Neural cell (in vitro differentiated cells): ENCODE measurements at regions not wholly inside any gene's neighbourhood (a gene's known extent, or its start where the extent isn't known, plus 50 kb on each side); places are given as distances from the start of the nearest gene placed in this dataset.

Experiments used
- H2AFZ ChIP-seq: fragments of 200-600, 300-800 bp; sonication (generic), shearing (Covaris generic); 2 replicates; pipeline ENCODE4 v1.6.0; 2014; ENCODE audit warnings: low read depth, mild to moderate bottlenecking, antibody characterized with exemption, low read length, moderate library complexity
- H3F3A ChIP-seq: fragments of 200-600 bp; shearing (Covaris generic); 2 replicates; pipeline ENCODE4 v1.6.1; 2016; ENCODE audit warnings: mild to moderate bottlenecking, moderate library complexity, mixed read lengths, antibody characterized with exemption, low read length; ENCODE audit not compliant: insufficient read depth, poor library complexity, severe bottlenecking
- H3K27ac ChIP-seq: fragments of 200-600, 300-800 bp; sonication (generic), shearing (Covaris generic); 2 replicates; pipeline ENCODE4 v1.5.1; 2014; ENCODE audit warnings: mild to moderate bottlenecking, low read length, moderate library complexity
- H3K27me3 ChIP-seq: fragments of 300-800, 200-600 bp; sonication (generic), shearing (Covaris generic); 2 replicates; pipeline ENCODE4 v1.6.0; 2014; ENCODE audit warnings: mild to moderate bottlenecking, low read depth, low read length, moderate library complexity; ENCODE audit not compliant: insufficient read depth
- H3K36me3 ChIP-seq: fragments of 300-800, 200-600 bp; sonication (generic), shearing (Covaris generic); 2 replicates; pipeline ENCODE4 v1.5.1; 2014; ENCODE audit warnings: mild to moderate bottlenecking, antibody characterized with exemption, low read length, moderate library complexity; ENCODE audit not compliant: insufficient read depth
- H3K4me2 ChIP-seq: fragments of 300-800, 200-600 bp; sonication (generic), shearing (Covaris generic); 2 replicates; pipeline ENCODE4 v1.6.0; 2014; ENCODE audit warnings: mild to moderate bottlenecking, low read length
- H3K4me3 ChIP-seq: fragments of 300-800, 200-600 bp; sonication (generic), shearing (Covaris generic); 2 replicates; pipeline ENCODE4 v1.5.1; 2014; ENCODE audit warnings: mild to moderate bottlenecking, low read length, moderate library complexity
- H3K79me2 ChIP-seq: fragments of 200-600 bp; shearing (Covaris generic); replicated peaks from 2 replicates; pipeline ENCODE4 v1.6.0; 2014; ENCODE audit warnings: mild to moderate bottlenecking, low read length, moderate library complexity; ENCODE audit not compliant: insufficient read depth
- H3K9ac ChIP-seq: fragments of 300-800, 200-600 bp; sonication (generic), shearing (Covaris generic); 2 replicates; pipeline ENCODE4 v1.6.1; 2016; ENCODE audit warnings: mild to moderate bottlenecking, low read length, mixed read lengths
- H3K9me2 ChIP-seq: fragments of 200-600 bp; shearing (Covaris generic); 2 replicates; pipeline ENCODE4 v1.6.1; 2016; ENCODE audit warnings: mild to moderate bottlenecking, low read length, mixed read lengths; ENCODE audit not compliant: insufficient read depth
- H3K9me3 ChIP-seq: fragments of 200-600, 300-800 bp; sonication (generic), shearing (Covaris generic); 2 replicates; pipeline ENCODE4 v1.6.1; 2016; ENCODE audit warnings: mild to moderate bottlenecking, mixed run types, low read length, moderate library complexity, mixed read lengths
- H4K20me1 ChIP-seq: fragments of 200-600 bp; shearing (Covaris generic); 2 replicates; pipeline ENCODE4 v1.6.1; 2016; ENCODE audit warnings: mild to moderate bottlenecking, mixed run types; ENCODE audit not compliant: insufficient read depth
- CTCF ChIP-seq: fragments of 450-650 bp; IDR thresholded peaks from 2 replicates; pipeline ENCODE4 v1.5.1; 2014; ENCODE audit warnings: antibody characterized with exemption, mild to moderate bottlenecking, moderate library complexity; ENCODE audit not compliant: poor library complexity, severe bottlenecking
- EP300 ChIP-seq: fragments of 450-650 bp; conservative IDR thresholded peaks from 2 replicates; pipeline ENCODE4 v1.6.1; 2014; ENCODE audit warnings: antibody characterized with exemption, mild to moderate bottlenecking, moderate library complexity; ENCODE audit not compliant: poor library complexity, severe bottlenecking
- EZH2 ChIP-seq: fragments of 200-600, 300-800 bp; shearing (Covaris generic), sonication (generic); IDR thresholded peaks from 2 replicates; pipeline ENCODE4 v1.6.1; 2014; ENCODE audit warnings: antibody characterized with exemption, low read length, borderline replicate concordance, mild to moderate bottlenecking; ENCODE audit not compliant: insufficient read depth, poor library complexity, severe bottlenecking
- MXI1 ChIP-seq: fragments of 450-650 bp; conservative IDR thresholded peaks from 2 replicates; pipeline ENCODE4 v1.6.1; 2014; ENCODE audit warnings: antibody characterized with exemption, mild to moderate bottlenecking; ENCODE audit not compliant: poor library complexity, severe bottlenecking
- POLR2AphosphoS5 ChIP-seq: IDR thresholded peaks from 2 replicates; pipeline ENCODE4 v1.6.1; 2012
- RAD21 ChIP-seq: fragments of 450-650 bp; conservative IDR thresholded peaks from 2 replicates; pipeline ENCODE4 v1.6.1; 2014; ENCODE audit warnings: antibody characterized with exemption, mild to moderate bottlenecking, moderate library complexity
- REST ChIP-seq: IDR thresholded peaks from 2 replicates; pipeline ENCODE4 v1.6.1; 2012; ENCODE audit warnings: borderline replicate concordance
- SMC3 ChIP-seq: fragments of 450-650 bp; conservative IDR thresholded peaks from 2 replicates; pipeline ENCODE4 v1.6.1; 2014; ENCODE audit warnings: antibody characterized with exemption, mild to moderate bottlenecking, moderate library complexity; ENCODE audit not compliant: poor library complexity
- TAF1 ChIP-seq: IDR thresholded peaks from 2 replicates; pipeline ENCODE4 v1.6.1; 2012; ENCODE audit warnings: low read depth

GRCh38 chr6:8342241-8342819, 93.0 kb downstream of the SLC35B3 start:
- H3K4me2 ChIP-seq = no peak overlapping the region
- TF ChIP-seq REST (no peak), TAF1 (no peak), EZH2 (no peak), SMC3 (no peak), MXI1 (no peak), POLR2AphosphoS5 (no peak), EP300 (no peak), RAD21 (no peak)
- no peaks in the 10 kb centered on the region for H4K20me1 ChIP-seq
- H3K4me3 ChIP-seq = no peak overlapping the region
- no peaks in the 10 kb centered on the region for H3K36me3 ChIP-seq
- H3F3A ChIP-seq = no peaks in the 10 kb centered on the region
- no peak overlapping the region for H3K9ac ChIP-seq
- H3K9me3 ChIP-seq = no peaks in the 10 kb centered on the region
- H3K9me2 ChIP-seq = no peaks in the 10 kb centered on the region
- no peaks in the 10 kb centered on the region for H3K79me2 ChIP-seq
- H3K27me3 ChIP-seq = no peaks in the 10 kb centered on the region
- no peak overlapping the region for H2AFZ ChIP-seq
- no peak overlapping the region for H3K27ac ChIP-seq

- Histone ChIP-seq H3F3A (no peaks in the 10 kb centered on the region), H3K4me3 (no peak overlapping the region), H4K20me1 (no peaks in the 10 kb centered on the region), H3K79me2 (no peaks in the 10 kb centered on the region), H3K27me3 (no peaks in the 10 kb centered on the region), H3K9me2 (no peaks in the 10 kb centered on the region), H3K9ac (no peak overlapping the region), H3K4me2 (no peak overlapping the region), H2AFZ (no peak overlapping the region), H3K9me3 (no peaks in the 10 kb centered on the region), H3K27ac (no peak overlapping the region), H3K36me3 (no peaks in the 10 kb centered on the region)
- TF ChIP-seq CTCF (no peak), REST (no peak), MXI1 (no peak), TAF1 (no peak), RAD21 (no peak), SMC3 (no peak), EZH2 (no peak), POLR2AphosphoS5 (no peak)
These were observed 98.2 kb downstream of the SLC35B3 start for GRCh38 chr6:8337147-8337546.
